Activated naive CD4-positive, alpha-beta T cell treated with anti-CD3 and anti-CD28 coated beads, Interleukin-2, amount 50 U/mL, for 24 hours (primary cell): ENCODE measurements at regions not wholly inside any gene's neighbourhood (a gene's known extent, or its start where the extent isn't known, plus 50 kb on each side); places are given as distances from the start of the nearest gene placed in this dataset.

Experiments used
- H3K27ac Mint-ChIP-seq: one replicate; pipeline ENCODE4 v1.8.0; 2021; ENCODE audit warnings: mild to moderate bottlenecking, mixed read lengths
- H3K27me3 Mint-ChIP-seq: one replicate; pipeline ENCODE4 v1.8.0; 2021; ENCODE audit warnings: mixed read lengths
- H3K36me3 Mint-ChIP-seq: one replicate; pipeline ENCODE4 v1.8.0; 2021; ENCODE audit warnings: mixed read lengths
- H3K4me1 Mint-ChIP-seq: one replicate; pipeline ENCODE4 v1.8.0; 2021; ENCODE audit warnings: mixed read lengths
- H3K4me3 Mint-ChIP-seq: one replicate; pipeline ENCODE4 v1.8.0; 2021; ENCODE audit warnings: mild to moderate bottlenecking, mixed read lengths
- H3K9me3 Mint-ChIP-seq: one replicate; pipeline ENCODE4 v1.8.0; 2021; ENCODE audit warnings: mixed read lengths

GRCh38 chr12:93184672-93185368 lies 192.9 kb upstream of the NUDT4 start:
- H3K27ac Mint-ChIP-seq, result peak overlapping the region; percentile 91
- H3K4me3 Mint-ChIP-seq, result no peak overlapping the region
- H3K9me3 Mint-ChIP-seq, result no peaks in the 10 kb centered on the region
- H3K4me1 Mint-ChIP-seq, result peaks cover 24% of the 10 kb centered on the region
- no peaks in the 10 kb centered on the region for H3K36me3 Mint-ChIP-seq
- H3K27me3 Mint-ChIP-seq, result no peaks in the 10 kb centered on the region

- no peaks in the 10 kb centered on the region for H3K27me3 Mint-ChIP-seq
Observed at GRCh38 chr12:93185369-93185741, 192.4 kb upstream of the NUDT4 start.

GRCh38 chr12:93186131-93186530 lies 191.6 kb upstream of the NUDT4 start:
- Mint-ChIP-seq H3K27me3 (no peaks in the 10 kb centered on the region), H3K9me3 (no peaks in the 10 kb centered on the region), H3K4me1 (peaks cover 24% of the 10 kb centered on the region), H3K27ac (no peak overlapping the region), H3K36me3 (no peaks in the 10 kb centered on the region), H3K4me3 (no peak overlapping the region)

More at GRCh38 chr12:93185369-93185741, 192.4 kb upstream of the NUDT4 start:
- Mint-ChIP-seq H3K36me3 (no peaks in the 10 kb centered on the region), H3K4me3 (no peak overlapping the region), H3K9me3 (no peaks in the 10 kb centered on the region), H3K4me1 (peaks cover 24% of the 10 kb centered on the region), H3K27ac (no peak overlapping the region)

GRCh38 chr12:93186621-93187020 lies 191.1 kb upstream of the NUDT4 start:
- H3K9me3 Mint-ChIP-seq, result no peaks in the 10 kb centered on the region
- H3K4me3 Mint-ChIP-seq, result no peak overlapping the region
- H3K27me3 Mint-ChIP-seq, result no peaks in the 10 kb centered on the region
- no peaks in the 10 kb centered on the region for H3K36me3 Mint-ChIP-seq
- H3K27ac Mint-ChIP-seq, result no peak overlapping the region
- H3K4me1 Mint-ChIP-seq, result peaks cover 24% of the 10 kb centered on the region

- H3K4me3 Mint-ChIP-seq, result no peak overlapping the region
- peaks cover 2% of the 10 kb centered on the region for H3K27me3 Mint-ChIP-seq
- H3K9me3 Mint-ChIP-seq, result peaks cover 9% of the 10 kb centered on the region
- H3K27ac Mint-ChIP-seq, result no peak overlapping the region
- peaks cover 2% of the 10 kb centered on the region for H3K4me1 Mint-ChIP-seq
- H3K36me3 Mint-ChIP-seq, result no peaks in the 10 kb centered on the region
Observed at GRCh38 chr12:93191423-93191822, 186.3 kb upstream of the NUDT4 start.

- H3K4me3 Mint-ChIP-seq, result no peak overlapping the region
- H3K27me3 Mint-ChIP-seq, result peaks cover 2% of the 10 kb centered on the region
- H3K27ac Mint-ChIP-seq, result no peak overlapping the region
- no peaks in the 10 kb centered on the region for H3K36me3 Mint-ChIP-seq
- no peaks in the 10 kb centered on the region for H3K4me1 Mint-ChIP-seq
- peaks cover 9% of the 10 kb centered on the region for H3K9me3 Mint-ChIP-seq
Observed at GRCh38 chr12:93191956-93192355, 185.8 kb upstream of the NUDT4 start.

- Mint-ChIP-seq H3K27me3 (peaks cover 2% of the 10 kb centered on the region), H3K9me3 (peaks cover 9% of the 10 kb centered on the region), H3K4me3 (no peak overlapping the region), H3K27ac (no peak overlapping the region), H3K36me3 (no peaks in the 10 kb centered on the region), H3K4me1 (no peaks in the 10 kb centered on the region)
Observed at GRCh38 chr12:93192878-93193277, 184.8 kb upstream of the NUDT4 start.

- Mint-ChIP-seq H3K9me3 (peaks cover 9% of the 10 kb centered on the region), H3K4me1 (no peaks in the 10 kb centered on the region), H3K36me3 (no peaks in the 10 kb centered on the region), H3K27ac (no peak overlapping the region), H3K27me3 (peaks cover 2% of the 10 kb centered on the region), H3K4me3 (no peak overlapping the region)
Observed at GRCh38 chr12:93195511-93195910, 182.2 kb upstream of the NUDT4 start.

GRCh38 chr12:93197067-93197593 lies 180.6 kb upstream of the NUDT4 start:
- no peaks in the 10 kb centered on the region for H3K36me3 Mint-ChIP-seq
- H3K4me3 Mint-ChIP-seq, result no peak overlapping the region
- peaks cover 9% of the 10 kb centered on the region for H3K9me3 Mint-ChIP-seq
- H3K4me1 Mint-ChIP-seq, result no peaks in the 10 kb centered on the region
- peaks cover 4% of the 10 kb centered on the region for H3K27me3 Mint-ChIP-seq
- H3K27ac Mint-ChIP-seq, result no peak overlapping the region

- Mint-ChIP-seq H3K27ac (no peak overlapping the region), H3K4me3 (no peak overlapping the region), H3K9me3 (peaks cover 9% of the 10 kb centered on the region), H3K36me3 (no peaks in the 10 kb centered on the region), H3K4me1 (no peaks in the 10 kb centered on the region), H3K27me3 (peaks cover 2% of the 10 kb centered on the region)
Observed at GRCh38 chr12:93198086-93198485, 179.6 kb upstream of the NUDT4 start.

GRCh38 chr12:93199831-93200236 lies 177.9 kb upstream of the NUDT4 start:
- no peaks in the 10 kb centered on the region for H3K4me1 Mint-ChIP-seq
- no peaks in the 10 kb centered on the region for H3K36me3 Mint-ChIP-seq
- H3K9me3 Mint-ChIP-seq, result no peaks in the 10 kb centered on the region
- peaks cover 2% of the 10 kb centered on the region for H3K27me3 Mint-ChIP-seq
- no peak overlapping the region for H3K27ac Mint-ChIP-seq
- no peak overlapping the region for H3K4me3 Mint-ChIP-seq

GRCh38 chr12:93200291-93200917 lies 177.3 kb upstream of the NUDT4 start:
- H3K4me1 Mint-ChIP-seq, result no peaks in the 10 kb centered on the region
- no peaks in the 10 kb centered on the region for H3K9me3 Mint-ChIP-seq
- no peak overlapping the region for H3K27ac Mint-ChIP-seq
- H3K4me3 Mint-ChIP-seq, result no peak overlapping the region
- no peaks in the 10 kb centered on the region for H3K36me3 Mint-ChIP-seq
- H3K27me3 Mint-ChIP-seq, result peaks cover 2% of the 10 kb centered on the region

GRCh38 chr12:93201990-93202389 lies 175.7 kb upstream of the NUDT4 start:
- H3K27ac Mint-ChIP-seq, result no peak overlapping the region
- H3K4me1 Mint-ChIP-seq, result no peaks in the 10 kb centered on the region
- peaks cover 2% of the 10 kb centered on the region for H3K27me3 Mint-ChIP-seq
- no peak overlapping the region for H3K4me3 Mint-ChIP-seq
- H3K36me3 Mint-ChIP-seq, result no peaks in the 10 kb centered on the region
- H3K9me3 Mint-ChIP-seq, result no peaks in the 10 kb centered on the region

- Mint-ChIP-seq H3K27ac (no peak overlapping the region), H3K4me3 (no peak overlapping the region), H3K27me3 (peaks cover 2% of the 10 kb centered on the region), H3K4me1 (no peaks in the 10 kb centered on the region), H3K36me3 (no peaks in the 10 kb centered on the region), H3K9me3 (no peaks in the 10 kb centered on the region)
Observed at GRCh38 chr12:93202688-93203087, 175.0 kb upstream of the NUDT4 start.

- no peak overlapping the region for H3K4me3 Mint-ChIP-seq
Observed at GRCh38 chr12:93203361-93203760, 174.4 kb upstream of the NUDT4 start.

GRCh38 chr12:93204896-93205295 lies 172.8 kb upstream of the NUDT4 start:
- Mint-ChIP-seq H3K9me3 (no peaks in the 10 kb centered on the region), H3K27me3 (peaks cover 2% of the 10 kb centered on the region)

More at GRCh38 chr12:93203361-93203760, 174.4 kb upstream of the NUDT4 start:
- no peaks in the 10 kb centered on the region for H3K9me3 Mint-ChIP-seq
- H3K36me3 Mint-ChIP-seq, result no peaks in the 10 kb centered on the region
- no peak overlapping the region for H3K27ac Mint-ChIP-seq
- H3K27me3 Mint-ChIP-seq, result peaks cover 2% of the 10 kb centered on the region
- H3K4me1 Mint-ChIP-seq, result no peaks in the 10 kb centered on the region

More at GRCh38 chr12:93204896-93205295, 172.8 kb upstream of the NUDT4 start:
- no peaks in the 10 kb centered on the region for H3K4me1 Mint-ChIP-seq
- H3K36me3 Mint-ChIP-seq, result no peaks in the 10 kb centered on the region
- H3K4me3 Mint-ChIP-seq, result no peak overlapping the region
- no peak overlapping the region for H3K27ac Mint-ChIP-seq
